Loucy (cell line): ENCODE measurements at regions not wholly inside any gene's neighbourhood (a gene's known extent, or its start where the extent isn't known, plus 50 kb on each side); places are given as distances from the start of the nearest gene placed in this dataset.

Source experiments
- H2AFZ ChIP-seq: fragments of 200-600 bp; sonication (generic); 2 replicates; pipeline ENCODE4 v1.6.0; 2016; ENCODE audit warnings: antibody characterized with exemption, mild to moderate bottlenecking, low read length, moderate library complexity
- H3F3A ChIP-seq: fragments of 200-600 bp; 2 replicates; pipeline ENCODE4 v1.6.0; 2016; ENCODE audit warnings: antibody characterized with exemption, low read depth, mild to moderate bottlenecking
- H3K27me3 ChIP-seq: fragments of 200-600 bp; sonication (generic); 2 replicates; pipeline ENCODE4 v1.6.1; 2014; ENCODE audit warnings: low read length, mild to moderate bottlenecking; ENCODE audit not compliant: insufficient read depth, poor library complexity, severe bottlenecking
- H3K36me3 ChIP-seq: fragments of 200-600 bp; sonication (generic); 2 replicates; pipeline ENCODE4 v1.6.1; 2016; ENCODE audit warnings: low read length; ENCODE audit not compliant: insufficient read depth
- H3K4me1 ChIP-seq: fragments of 200-600 bp; sonication (generic); 2 replicates; pipeline ENCODE4 v1.5.1; 2014; ENCODE audit warnings: low read length, mild to moderate bottlenecking; ENCODE audit not compliant: insufficient read depth, poor library complexity, severe bottlenecking
- H3K4me2 ChIP-seq: fragments of 200-600 bp; sonication (generic); 2 replicates; pipeline ENCODE4 v1.6.0; 2014; ENCODE audit warnings: antibody characterized with exemption, low read length, low read depth, mild to moderate bottlenecking; ENCODE audit not compliant: poor library complexity, severe bottlenecking
- H3K4me3 ChIP-seq: fragments of 200-600 bp; sonication (generic); 2 replicates; pipeline ENCODE4 v1.5.1; 2014; ENCODE audit warnings: low read length, mild to moderate bottlenecking, mixed read lengths; ENCODE audit not compliant: poor library complexity, severe bottlenecking
- H3K79me2 ChIP-seq: fragments of 200-600 bp; sonication (generic); 2 replicates; pipeline ENCODE4 v1.6.1; 2014; ENCODE audit warnings: low read length; ENCODE audit not compliant: insufficient read depth
- H3K9ac ChIP-seq: fragments of 200-600 bp; sonication (generic); 2 replicates; pipeline ENCODE4 v1.6.0; 2014; ENCODE audit warnings: mild to moderate bottlenecking, low read depth, low read length, moderate library complexity; ENCODE audit not compliant: poor library complexity, severe bottlenecking
- H3K9me2 ChIP-seq: fragments of 200-600 bp; sonication (generic); replicated peaks from 2 replicates; pipeline ENCODE4 v1.6.1; 2016; ENCODE audit warnings: low read depth, low read length, mixed read lengths
- H3K9me3 ChIP-seq: fragments of 200-600 bp; sonication (generic); 2 replicates; pipeline ENCODE4 v1.6.1; 2014; ENCODE audit warnings: mild to moderate bottlenecking, antibody characterized with exemption, low read length, low read depth; ENCODE audit not compliant: insufficient read depth
- H4K20me1 ChIP-seq: fragments of 200-600 bp; sonication (generic); 2 replicates; pipeline ENCODE4 v1.6.0; 2014; ENCODE audit warnings: antibody characterized with exemption, low read length, mild to moderate bottlenecking; ENCODE audit not compliant: insufficient read depth, poor library complexity, severe bottlenecking
- EZH2phosphoT487 ChIP-seq: fragments of 200-600 bp; IDR thresholded peaks from 2 replicates; pipeline ENCODE4 v1.6.1; 2018; ENCODE audit warnings: antibody characterized with exemption, mild to moderate bottlenecking, moderate library complexity, borderline replicate concordance
- TF ChIP-seq, protein P1 (sequence below): fragments of 200-600 bp; sonication (generic); conservative IDR thresholded peaks from 2 replicates; pipeline ENCODE4 v1.5.1; 2014; ENCODE audit warnings: mild to moderate bottlenecking, antibody characterized with exemption, low read length

GRCh38 chr20:12737497-12737896 lies 271.3 kb upstream of the SPTLC3 start:
- Histone ChIP-seq H3K4me1 (no peaks in the 10 kb centered on the region), H3K9me3 (peaks cover 3% of the 10 kb centered on the region; the same call in 1 of the 2 replicates), H3K36me3 (no peaks in the 10 kb centered on the region), H3K9me2 (no peaks in the 10 kb centered on the region), H3F3A (no peaks in the 10 kb centered on the region), H2AFZ (no peak overlapping the region), H3K79me2 (no peaks in the 10 kb centered on the region), H3K4me3 (no peak overlapping the region), H3K9ac (no peak overlapping the region), H3K27me3 (no peaks in the 10 kb centered on the region), H4K20me1 (no peaks in the 10 kb centered on the region), H3K4me2 (no peak overlapping the region)
- TF ChIP-seq, protein P1, sequence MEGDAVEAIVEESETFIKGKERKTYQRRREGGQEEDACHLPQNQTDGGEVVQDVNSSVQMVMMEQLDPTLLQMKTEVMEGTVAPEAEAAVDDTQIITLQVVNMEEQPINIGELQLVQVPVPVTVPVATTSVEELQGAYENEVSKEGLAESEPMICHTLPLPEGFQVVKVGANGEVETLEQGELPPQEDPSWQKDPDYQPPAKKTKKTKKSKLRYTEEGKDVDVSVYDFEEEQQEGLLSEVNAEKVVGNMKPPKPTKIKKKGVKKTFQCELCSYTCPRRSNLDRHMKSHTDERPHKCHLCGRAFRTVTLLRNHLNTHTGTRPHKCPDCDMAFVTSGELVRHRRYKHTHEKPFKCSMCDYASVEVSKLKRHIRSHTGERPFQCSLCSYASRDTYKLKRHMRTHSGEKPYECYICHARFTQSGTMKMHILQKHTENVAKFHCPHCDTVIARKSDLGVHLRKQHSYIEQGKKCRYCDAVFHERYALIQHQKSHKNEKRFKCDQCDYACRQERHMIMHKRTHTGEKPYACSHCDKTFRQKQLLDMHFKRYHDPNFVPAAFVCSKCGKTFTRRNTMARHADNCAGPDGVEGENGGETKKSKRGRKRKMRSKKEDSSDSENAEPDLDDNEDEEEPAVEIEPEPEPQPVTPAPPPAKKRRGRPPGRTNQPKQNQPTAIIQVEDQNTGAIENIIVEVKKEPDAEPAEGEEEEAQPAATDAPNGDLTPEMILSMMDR = no peak
- TF ChIP-seq EZH2phosphoT487 = no peak

DNA sequence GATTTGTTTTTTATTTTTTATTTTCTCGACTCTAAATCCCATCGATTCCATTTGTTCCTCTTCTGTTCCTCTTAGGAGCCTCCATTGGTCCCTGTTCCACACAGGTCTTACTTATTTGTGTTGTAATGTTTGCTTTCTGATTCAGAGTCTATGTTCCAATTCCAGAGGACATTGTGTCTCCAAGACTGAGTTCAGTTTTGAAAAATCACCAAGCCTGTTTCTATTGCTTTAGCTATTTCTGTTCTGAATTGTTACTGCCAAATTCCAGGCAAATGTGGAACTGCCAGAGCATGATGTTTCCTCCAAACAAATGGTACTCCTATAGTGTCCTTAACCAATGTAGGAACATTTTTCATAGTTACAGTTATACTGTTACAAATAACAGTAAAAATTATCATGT lies 270.9 kb upstream of the SPTLC3 start:
- H2AFZ ChIP-seq = no peak overlapping the region
- TF ChIP-seq EZH2phosphoT487 = no peak
- TF ChIP-seq, protein P1 = no peak

DNA sequence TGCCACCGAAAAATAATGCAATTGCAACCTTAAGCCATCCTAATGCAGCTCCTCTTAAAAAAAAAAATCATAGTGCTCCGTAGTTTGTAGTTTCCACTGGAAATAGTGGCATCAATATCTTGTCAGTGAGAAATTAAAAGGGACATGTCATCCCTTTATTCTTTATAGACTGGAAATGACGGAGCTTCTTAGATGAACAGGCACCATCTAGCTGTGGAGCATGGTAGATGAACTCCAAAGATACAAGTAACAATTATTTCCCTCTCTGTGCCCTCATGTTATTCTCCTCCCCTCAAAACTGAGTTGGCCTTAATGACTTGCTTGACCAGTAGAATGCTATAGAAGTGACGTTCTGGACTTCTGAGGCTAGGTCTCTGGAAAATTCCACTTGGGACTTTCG lies 268.1 kb upstream of the SPTLC3 start:
- Histone ChIP-seq H3K27me3 (no peaks in the 10 kb centered on the region), H3K9me3 (peaks cover under 1% of the 10 kb centered on the region; the same call in 1 of the 2 replicates), H3K4me2 (no peak overlapping the region), H3K9ac (no peak overlapping the region), H4K20me1 (no peaks in the 10 kb centered on the region), H3F3A (no peaks in the 10 kb centered on the region), H3K4me3 (no peak overlapping the region), H3K79me2 (no peaks in the 10 kb centered on the region), H2AFZ (no peak overlapping the region), H3K9me2 (no peaks in the 10 kb centered on the region), H3K36me3 (no peaks in the 10 kb centered on the region), H3K4me1 (no peaks in the 10 kb centered on the region)
- TF ChIP-seq, protein P1 = no peak
- no peak for TF ChIP-seq EZH2phosphoT487

More for the DNA sequence above, 270.9 kb upstream of the SPTLC3 start:
- Histone ChIP-seq H3K4me3 (no peak overlapping the region), H3K27me3 (no peaks in the 10 kb centered on the region), H3K9me2 (no peaks in the 10 kb centered on the region), H3K36me3 (no peaks in the 10 kb centered on the region), H3K9me3 (peaks cover 3% of the 10 kb centered on the region; the same call in 1 of the 2 replicates), H3F3A (no peaks in the 10 kb centered on the region), H3K4me2 (no peak overlapping the region), H4K20me1 (no peaks in the 10 kb centered on the region), H3K79me2 (no peaks in the 10 kb centered on the region), H3K4me1 (no peaks in the 10 kb centered on the region), H3K9ac (no peak overlapping the region)
